ENCODE measurements at regions not wholly inside any gene's neighbourhood (a gene's known extent, or its start where the extent isn't known, plus 50 kb on each side); places are given as distances from the start of the nearest gene placed in this dataset.

DNA sequence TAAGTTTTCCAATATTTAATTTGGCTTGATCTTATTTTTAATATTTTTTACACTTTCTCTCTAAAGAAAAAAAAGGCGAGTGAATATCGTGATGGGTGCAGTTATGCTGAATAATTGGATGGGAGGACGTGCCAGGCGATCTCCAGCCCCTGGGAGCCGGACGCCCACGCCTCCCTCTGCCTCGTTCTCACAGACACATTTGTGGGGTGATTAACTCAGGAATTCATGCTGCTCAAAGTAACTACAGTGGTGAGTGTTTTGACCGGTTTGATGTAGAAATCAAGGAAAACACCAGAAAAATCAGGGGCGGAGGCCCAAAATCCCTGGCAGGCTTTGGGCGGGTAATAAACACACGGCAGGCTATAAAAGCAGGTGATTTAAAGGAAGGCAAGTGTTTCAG, 736.8 kb upstream of the SALL3 start:
- H3K9me2 ChIP-seq (replicated peaks; ENCODE audit: control insufficient read depth, low read length) = no peaks in the 10 kb centered on the region
- no peaks in the 10 kb centered on the region for H3F3A ChIP-seq (ENCODE audit: control insufficient read depth, insufficient read depth)
- no peaks in the 10 kb centered on the region for H4K20me1 ChIP-seq (ENCODE audit: control insufficient read depth, insufficient read depth, low read depth, low read length)
- no peaks in the 10 kb centered on the region for H3K27me3 ChIP-seq (ENCODE audit: control insufficient read depth, low read length)
- no peak overlapping the region for H3K4me3 ChIP-seq (ENCODE audit: low read length)
- peaks cover 7% of the 10 kb centered on the region; the same call in 1 of the 2 replicates for H3K9me3 ChIP-seq (ENCODE audit: control insufficient read depth, insufficient read depth, low read length)
- no peaks in the 10 kb centered on the region for H3K36me3 ChIP-seq (ENCODE audit: control insufficient read depth, low read length)
- no peak for TF ChIP-seq EZH2phosphoT487 (IDR thresholded peaks at IDR 0.05; ENCODE audit: borderline replicate concordance, low read length)
- TF ChIP-seq, protein P1, sequence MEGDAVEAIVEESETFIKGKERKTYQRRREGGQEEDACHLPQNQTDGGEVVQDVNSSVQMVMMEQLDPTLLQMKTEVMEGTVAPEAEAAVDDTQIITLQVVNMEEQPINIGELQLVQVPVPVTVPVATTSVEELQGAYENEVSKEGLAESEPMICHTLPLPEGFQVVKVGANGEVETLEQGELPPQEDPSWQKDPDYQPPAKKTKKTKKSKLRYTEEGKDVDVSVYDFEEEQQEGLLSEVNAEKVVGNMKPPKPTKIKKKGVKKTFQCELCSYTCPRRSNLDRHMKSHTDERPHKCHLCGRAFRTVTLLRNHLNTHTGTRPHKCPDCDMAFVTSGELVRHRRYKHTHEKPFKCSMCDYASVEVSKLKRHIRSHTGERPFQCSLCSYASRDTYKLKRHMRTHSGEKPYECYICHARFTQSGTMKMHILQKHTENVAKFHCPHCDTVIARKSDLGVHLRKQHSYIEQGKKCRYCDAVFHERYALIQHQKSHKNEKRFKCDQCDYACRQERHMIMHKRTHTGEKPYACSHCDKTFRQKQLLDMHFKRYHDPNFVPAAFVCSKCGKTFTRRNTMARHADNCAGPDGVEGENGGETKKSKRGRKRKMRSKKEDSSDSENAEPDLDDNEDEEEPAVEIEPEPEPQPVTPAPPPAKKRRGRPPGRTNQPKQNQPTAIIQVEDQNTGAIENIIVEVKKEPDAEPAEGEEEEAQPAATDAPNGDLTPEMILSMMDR (IDR thresholded peaks at IDR 0.05; ENCODE audit: low read depth, low read length, poor library complexity, severe bottlenecking) = no peak
- H3K4me2 ChIP-seq (ENCODE audit: low read length) = no peak overlapping the region
- H3K27ac ChIP-seq (ENCODE audit: low read depth, low read length) = no peak overlapping the region
- no peaks in the 10 kb centered on the region for H3K79me2 ChIP-seq (ENCODE audit: control insufficient read depth, low read length)
- H3K4me1 ChIP-seq (ENCODE audit: control insufficient read depth, low read length) = no peaks in the 10 kb centered on the region

DNA sequence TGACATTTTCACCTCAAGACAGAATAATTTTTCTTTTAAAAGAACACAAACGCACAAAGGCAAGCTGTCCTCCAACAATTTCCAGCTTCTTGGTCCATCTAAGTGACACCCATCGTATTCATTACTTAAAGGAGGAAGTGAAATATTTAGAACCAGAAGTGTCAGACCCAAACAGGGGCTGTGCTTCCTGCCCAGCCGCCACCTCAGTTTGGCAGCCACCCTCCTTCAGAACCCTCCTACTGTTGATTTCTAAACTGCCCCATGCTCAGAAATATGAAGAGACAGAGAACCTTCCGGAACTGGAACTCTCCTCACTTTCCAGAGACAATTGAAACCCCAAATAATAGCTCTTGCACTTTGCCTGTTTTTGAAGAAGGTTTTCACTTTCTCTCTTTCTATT, 734.8 kb upstream of the SALL3 start:
- no peaks in the 10 kb centered on the region for H3K4me1 ChIP-seq (ENCODE audit: control insufficient read depth, low read length)
- H3K4me2 ChIP-seq (ENCODE audit: low read length) = no peak overlapping the region
- H4K20me1 ChIP-seq (ENCODE audit: control insufficient read depth, insufficient read depth, low read depth, low read length) = no peaks in the 10 kb centered on the region

DNA sequence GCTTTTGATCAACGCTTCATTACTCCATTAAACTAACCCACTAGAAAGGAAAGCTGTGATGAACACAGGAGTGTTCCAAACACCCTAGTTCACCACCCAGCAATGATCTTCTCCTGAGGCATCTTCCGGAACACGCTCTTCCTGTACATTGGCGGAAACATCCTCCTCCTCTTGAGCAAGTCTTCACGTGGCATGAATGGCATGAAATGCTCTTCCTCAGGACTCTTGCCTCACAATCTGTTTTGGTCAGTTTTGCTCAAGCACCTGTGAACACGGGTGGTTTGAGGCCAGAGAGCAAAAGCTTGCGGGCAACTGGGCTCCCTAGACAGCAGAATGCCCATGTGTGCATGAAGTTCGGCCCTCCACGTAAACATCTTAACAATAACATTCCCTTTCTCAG, 734.2 kb upstream of the SALL3 start:
- H3K9me3 ChIP-seq (ENCODE audit: control insufficient read depth, insufficient read depth, low read length) = no peaks in the 10 kb centered on the region; the same call in 1 of the 2 replicates
- H3K4me2 ChIP-seq (ENCODE audit: low read length) = no peak overlapping the region
- no peaks in the 10 kb centered on the region for H3K4me1 ChIP-seq (ENCODE audit: control insufficient read depth, low read length)

More for the DNA sequence above, 734.8 kb upstream of the SALL3 start:
- no peaks in the 10 kb centered on the region for H3K79me2 ChIP-seq (ENCODE audit: control insufficient read depth, low read length)
- H3K36me3 ChIP-seq (ENCODE audit: control insufficient read depth, low read length) = no peaks in the 10 kb centered on the region
- no peaks in the 10 kb centered on the region for H3F3A ChIP-seq (ENCODE audit: control insufficient read depth, insufficient read depth)
- no peaks in the 10 kb centered on the region; the same call in 1 of the 2 replicates for H3K9me3 ChIP-seq (ENCODE audit: control insufficient read depth, insufficient read depth, low read length)
- H3K9me2 ChIP-seq (replicated peaks; ENCODE audit: control insufficient read depth, low read length) = no peaks in the 10 kb centered on the region
- TF ChIP-seq, protein P1 (IDR thresholded peaks at IDR 0.05; ENCODE audit: low read depth, low read length, poor library complexity, severe bottlenecking) = no peak
- no peak for TF ChIP-seq EZH2phosphoT487 (IDR thresholded peaks at IDR 0.05; ENCODE audit: borderline replicate concordance, low read length)
- no peak overlapping the region for H3K27ac ChIP-seq (ENCODE audit: low read depth, low read length)
- no peaks in the 10 kb centered on the region for H3K27me3 ChIP-seq (ENCODE audit: control insufficient read depth, low read length)
- H3K4me3 ChIP-seq (ENCODE audit: low read length) = no peak overlapping the region

More for the DNA sequence above, 734.2 kb upstream of the SALL3 start:
- H3K27ac ChIP-seq (ENCODE audit: low read depth, low read length) = no peak overlapping the region
- H3K36me3 ChIP-seq (ENCODE audit: control insufficient read depth, low read length) = no peaks in the 10 kb centered on the region
- no peaks in the 10 kb centered on the region for H4K20me1 ChIP-seq (ENCODE audit: control insufficient read depth, insufficient read depth, low read depth, low read length)
- no peak overlapping the region for H3K4me3 ChIP-seq (ENCODE audit: low read length)
- no peaks in the 10 kb centered on the region for H3K27me3 ChIP-seq (ENCODE audit: control insufficient read depth, low read length)
- no peaks in the 10 kb centered on the region for H3F3A ChIP-seq (ENCODE audit: control insufficient read depth, insufficient read depth)
- no peaks in the 10 kb centered on the region for H3K9me2 ChIP-seq (replicated peaks; ENCODE audit: control insufficient read depth, low read length)
- TF ChIP-seq, protein P1 (IDR thresholded peaks at IDR 0.05; ENCODE audit: low read depth, low read length, poor library complexity, severe bottlenecking) = no peak
- no peak for TF ChIP-seq EZH2phosphoT487 (IDR thresholded peaks at IDR 0.05; ENCODE audit: borderline replicate concordance, low read length)
- no peaks in the 10 kb centered on the region for H3K79me2 ChIP-seq (ENCODE audit: control insufficient read depth, low read length)
